DMS114 treated with DMSO at 0.1 percent for 48 hours (cell line): ENCODE measurements at regions not wholly inside any gene's neighbourhood (a gene's known extent, or its start where the extent isn't known, plus 50 kb on each side); places are given as distances from the start of the nearest gene placed in this dataset.

ENCODE experiments used
- DNase-seq: peaks from one replicate; lab custom pipeline; 2025; ENCODE audit not compliant: unreplicated experiment; lab: John Stamatoyannopoulos, UW

DNA sequence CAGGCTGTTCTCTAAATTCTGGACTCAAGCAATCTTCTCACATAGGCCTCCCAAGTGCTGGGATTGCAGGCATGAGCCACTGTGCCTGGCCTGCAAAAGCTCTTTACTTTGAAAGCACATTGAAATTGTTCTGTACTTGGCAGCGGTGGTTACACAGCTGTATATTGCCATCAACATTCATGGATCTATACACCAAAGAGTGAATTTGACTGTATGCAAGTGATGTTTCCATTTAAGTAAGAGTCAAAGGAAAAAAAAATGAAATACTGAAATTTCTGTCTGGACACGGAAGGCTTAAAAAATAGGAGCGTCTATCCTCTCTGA is 450.6 kb upstream of the PSMD7 start:
- no peak for DNase-seq

DNA sequence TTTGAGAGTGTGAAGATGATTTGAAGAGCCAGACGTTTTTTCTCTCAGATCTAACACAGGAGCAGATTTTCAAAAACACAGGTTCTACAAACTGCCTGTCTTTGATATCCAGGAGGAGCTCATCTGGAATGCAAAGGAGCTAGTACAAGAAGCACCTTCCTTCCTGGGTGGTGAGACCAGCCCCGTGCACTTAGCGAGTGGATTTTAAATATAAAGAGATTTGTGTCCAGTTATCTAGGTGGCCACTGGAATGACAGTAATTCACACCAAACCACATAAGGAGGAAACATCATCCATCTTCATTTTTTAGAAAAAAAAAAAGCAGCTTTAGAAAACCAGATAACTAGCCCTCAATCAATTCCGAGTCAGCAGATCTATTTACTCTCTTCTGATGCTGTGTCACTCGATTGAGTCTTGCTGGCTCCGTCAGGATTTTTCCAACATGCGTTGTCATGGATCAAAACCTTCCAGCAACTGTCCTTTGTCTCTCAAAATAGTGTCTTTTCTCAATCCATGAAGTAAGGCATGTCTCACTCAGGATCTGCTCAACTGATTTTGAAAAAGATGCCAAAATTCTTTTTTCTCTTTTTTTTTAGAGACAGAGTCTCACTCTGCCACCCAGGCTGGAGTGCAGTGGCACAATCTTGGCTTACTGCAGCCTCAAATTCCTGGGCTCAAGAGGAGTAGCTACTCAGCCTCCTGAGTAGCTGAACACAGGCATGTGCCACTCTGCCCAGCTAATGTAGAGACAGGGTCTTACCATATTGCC is 451.2 kb upstream of the PSMD7 start:
- DNase-seq = no peak

DNA sequence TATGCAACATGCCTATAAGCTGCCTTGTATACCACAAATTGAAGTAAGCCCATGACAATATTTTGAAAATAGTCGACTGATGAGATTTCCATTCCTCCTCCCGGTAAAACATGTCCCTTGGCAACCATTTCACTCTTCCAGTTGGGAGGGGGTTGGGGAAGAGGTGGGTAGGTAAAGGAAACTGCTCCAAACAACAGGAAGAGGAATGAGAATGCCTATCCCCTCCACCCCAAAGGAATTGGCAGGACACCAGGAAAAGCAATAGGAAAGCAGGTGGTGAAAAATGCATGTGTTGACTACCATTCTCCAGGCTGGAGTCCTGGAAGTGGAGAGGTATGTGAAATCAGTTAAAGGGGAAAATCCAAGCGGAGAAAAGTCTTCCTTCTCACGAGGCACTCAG is 455.9 kb upstream of the PSMD7 start:
- DNase-seq = no peak

DNA sequence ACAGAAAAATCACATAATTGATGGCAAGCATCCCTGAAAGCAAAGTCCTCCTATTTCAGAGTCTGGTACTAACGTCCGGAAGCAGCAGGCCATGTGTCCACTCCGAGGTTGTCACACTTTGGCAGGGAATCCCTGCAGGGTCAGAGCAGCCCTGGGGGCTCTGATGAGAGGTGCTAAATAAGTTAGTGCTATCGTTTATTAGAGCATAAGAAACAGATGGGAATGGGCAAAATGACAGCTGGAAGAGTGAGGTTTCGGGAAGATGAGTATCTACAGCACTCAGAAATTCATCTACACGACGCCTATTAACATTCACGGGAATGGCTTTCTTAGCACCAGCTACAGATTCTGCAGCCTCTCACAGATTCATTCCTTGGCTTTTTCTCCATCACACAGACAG is 465.4 kb upstream of the PSMD7 start:
- DNase-seq = no peak

DNA sequence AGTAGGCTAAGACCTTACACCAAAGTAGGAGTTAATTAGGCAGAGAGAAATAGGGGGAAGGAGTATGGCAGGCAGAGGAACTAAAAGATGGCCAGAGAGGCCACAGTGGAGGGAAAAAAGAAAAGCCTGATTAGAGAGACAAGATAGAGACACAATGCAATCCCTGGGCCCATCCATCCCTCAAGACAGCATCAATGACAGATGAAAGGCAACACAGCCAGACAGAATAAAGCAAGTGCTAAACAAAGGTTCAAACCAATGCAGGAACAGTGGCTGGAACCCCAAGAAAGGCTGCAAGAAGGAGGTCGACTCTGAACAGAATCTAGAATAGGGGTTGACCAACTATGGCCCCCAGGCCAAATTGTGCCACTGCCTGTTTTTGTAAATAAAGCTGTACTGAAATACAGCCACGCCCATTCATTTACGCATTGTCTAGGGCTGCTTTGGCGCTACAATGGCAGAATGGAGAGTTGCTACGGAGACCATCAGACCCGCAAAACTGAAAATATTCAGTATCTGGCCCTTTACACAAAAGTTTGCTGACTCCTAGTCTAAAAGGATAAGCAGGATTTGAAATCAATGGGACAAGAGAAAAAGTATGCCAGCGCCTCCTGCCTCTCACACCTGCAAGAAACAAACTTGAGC is 473.3 kb upstream of the PSMD7 start:
- DNase-seq = no peak

DNA sequence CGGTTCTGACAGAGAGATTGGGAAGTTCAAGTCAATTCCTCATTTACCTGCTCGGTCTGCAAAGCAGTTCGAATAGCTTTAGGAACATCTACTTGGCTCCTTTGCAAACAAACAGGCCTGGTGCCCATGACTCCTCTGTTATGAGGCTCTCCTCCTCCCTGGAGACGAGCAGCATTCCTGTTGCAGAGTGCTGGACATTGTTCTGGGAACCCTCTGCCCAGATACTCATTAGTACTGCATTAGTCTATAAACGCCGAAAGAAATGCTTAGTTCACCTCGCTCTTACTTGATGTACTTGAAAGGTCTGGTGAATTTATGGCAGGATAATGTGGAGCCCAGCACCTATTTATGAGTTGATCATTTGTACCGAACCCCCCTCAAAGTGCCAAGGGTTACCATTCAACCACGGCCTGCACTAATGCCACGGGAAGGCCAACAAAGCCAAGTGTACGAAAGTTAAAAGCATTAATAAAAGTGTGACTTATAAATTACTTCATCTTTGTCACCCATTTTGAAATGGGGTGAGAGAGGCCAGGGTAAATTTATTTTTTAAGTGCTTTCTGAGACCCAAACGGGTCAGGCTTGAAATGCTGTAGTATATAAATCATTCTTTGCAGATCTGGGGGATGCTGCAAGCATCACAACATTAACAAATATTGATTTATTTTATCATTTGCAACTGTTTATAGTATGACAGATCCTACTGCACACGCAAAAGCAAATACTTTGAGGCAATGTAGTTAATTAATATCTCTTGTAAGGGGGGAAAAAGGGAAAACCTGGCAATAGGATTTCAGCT is 478.9 kb upstream of the PSMD7 start:
- no peak for DNase-seq

DNA sequence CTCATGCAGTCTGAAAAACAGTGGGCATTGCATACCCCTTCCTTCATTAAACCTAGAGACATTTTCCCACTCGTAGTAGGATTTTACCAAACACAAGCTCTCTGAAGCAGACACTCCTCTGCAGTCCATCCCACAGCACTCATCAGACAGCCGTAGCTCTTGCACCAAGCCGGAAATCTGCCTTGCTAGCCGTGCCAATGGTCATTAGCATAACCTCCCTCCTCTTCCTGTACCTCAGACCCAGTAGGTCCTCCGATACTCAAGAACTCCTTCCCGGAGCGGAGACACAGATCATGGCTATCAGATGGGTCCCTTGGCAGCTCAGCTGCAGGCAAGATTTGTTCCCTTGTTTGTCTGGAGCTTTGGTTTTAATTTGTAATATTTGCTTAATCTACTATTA is 483.1 kb upstream of the PSMD7 start:
- DNase-seq = no peak

DNA sequence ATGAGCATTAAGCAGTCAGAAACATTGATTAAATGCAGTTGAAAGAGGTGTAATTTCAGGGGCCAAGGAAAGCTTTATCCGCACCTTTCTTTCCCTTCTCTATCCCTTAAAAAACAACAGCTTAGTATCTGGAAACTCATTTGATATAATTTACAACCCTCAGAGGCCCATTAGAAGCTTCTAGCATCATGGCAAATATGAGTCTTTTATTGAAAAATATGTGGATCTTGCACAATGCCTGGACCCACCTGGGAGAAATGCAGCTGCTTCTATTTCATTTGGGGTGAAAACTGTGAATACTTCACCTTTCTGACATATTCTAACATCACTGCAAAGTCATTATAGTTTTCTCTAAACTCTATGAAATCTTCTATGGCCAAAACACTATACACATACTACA is 492.2 kb upstream of the PSMD7 start:
- DNase-seq = no peak

DNA sequence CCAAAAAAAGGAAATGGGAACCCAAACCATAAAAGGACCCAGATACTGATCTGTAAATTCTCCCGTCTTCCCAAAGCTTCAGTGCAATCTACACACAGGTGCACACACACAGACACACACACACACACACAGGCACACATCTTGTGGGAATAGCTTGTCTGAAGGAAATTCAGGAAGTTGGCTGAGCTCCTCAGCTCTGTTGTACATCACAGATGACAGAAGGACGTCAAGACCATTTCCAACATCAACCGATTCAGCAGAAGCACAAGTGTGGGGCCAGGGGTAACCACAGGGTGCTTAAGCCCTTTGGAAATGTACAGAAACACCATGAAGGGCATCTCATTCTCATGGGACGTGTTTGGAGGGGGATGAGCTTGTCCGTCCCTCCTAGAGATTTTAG is 498.1 kb upstream of the PSMD7 start:
- DNase-seq = no peak

DNA sequence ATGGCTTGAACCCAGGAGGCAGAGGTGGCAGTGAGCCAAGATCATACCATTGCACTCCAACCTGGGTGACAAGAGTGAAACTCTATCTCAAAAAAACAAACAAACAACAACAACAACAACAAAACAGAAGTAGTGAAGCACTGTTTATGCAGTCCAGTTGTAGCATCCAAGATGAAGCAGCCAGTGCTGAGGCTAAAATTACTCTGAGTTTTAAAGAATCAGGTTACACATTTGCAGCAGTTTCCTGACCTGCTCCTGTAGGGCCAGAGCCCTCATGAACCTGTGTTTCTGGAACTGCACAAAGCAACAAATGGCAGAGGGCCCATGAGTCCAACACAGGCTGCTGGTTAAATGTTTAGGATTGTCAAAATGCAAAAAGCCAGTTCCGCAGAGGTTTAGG is 499.5 kb upstream of the PSMD7 start:
- no peak for DNase-seq

DNA sequence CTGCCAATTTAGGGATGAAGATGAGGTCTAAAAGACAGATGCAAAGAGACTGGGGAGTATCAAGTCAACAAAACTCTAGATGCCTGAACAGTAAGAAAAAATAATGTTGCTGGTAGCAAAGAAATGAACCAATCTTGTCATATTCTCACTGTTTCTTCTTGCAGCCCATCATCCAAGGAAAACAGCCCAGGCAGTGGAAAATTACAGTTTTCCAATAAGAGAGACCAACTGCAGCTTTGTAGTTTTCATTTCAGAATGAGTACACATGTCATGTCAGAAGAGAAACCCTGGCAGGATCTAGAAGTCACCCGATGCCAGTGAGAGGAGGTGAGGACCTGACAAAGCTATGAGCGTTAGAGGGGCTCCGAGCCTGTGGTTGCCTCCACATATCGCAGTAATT is 500.4 kb upstream of the PSMD7 start:
- no peak for DNase-seq

DNA sequence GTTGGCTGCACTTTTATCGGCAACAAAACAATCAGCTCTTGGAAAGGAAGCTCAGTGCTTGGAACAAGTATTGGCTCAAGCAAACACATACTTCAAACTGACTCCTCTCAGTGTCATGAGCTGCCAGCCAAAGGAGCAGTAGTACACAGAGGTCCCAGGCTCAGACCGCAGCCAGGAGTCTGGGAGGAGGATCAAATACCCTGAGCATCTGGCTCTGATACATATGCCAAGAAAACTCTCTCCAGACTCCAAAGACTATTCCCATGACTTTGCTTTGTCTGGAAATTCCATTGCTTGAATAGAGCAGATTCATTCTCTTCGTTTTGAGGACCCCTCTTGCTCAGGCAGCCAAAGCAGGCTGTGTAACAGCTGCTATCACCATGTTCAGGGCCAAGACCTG is 501.6 kb upstream of the PSMD7 start:
- DNase-seq = no peak

DNA sequence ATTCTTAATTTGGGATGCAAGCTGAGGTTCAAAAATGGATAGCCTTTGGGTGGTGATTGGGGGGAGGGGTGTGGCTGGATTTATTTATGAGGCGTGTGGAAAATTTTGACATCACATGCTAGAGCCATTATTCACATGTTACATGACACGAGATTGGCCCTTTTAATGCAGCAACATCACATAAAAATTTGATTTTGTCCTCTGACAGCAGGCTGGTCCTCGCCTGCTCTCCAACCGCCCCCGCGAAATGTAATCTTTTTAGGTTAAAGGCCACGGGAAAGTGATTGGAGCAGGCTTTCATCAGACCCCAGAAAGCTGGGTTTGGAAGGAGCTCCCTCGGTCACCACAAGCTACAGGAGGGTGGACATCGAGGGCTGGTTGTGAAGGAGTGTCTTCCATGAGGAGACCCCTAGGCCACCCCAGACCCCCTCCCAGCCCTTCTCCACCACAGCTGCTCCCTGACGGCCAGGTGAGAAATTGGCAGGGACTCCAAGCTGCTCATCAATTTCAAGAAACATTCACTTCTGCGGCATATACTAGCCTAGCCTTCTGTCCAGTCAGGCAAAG is 502.7 kb upstream of the PSMD7 start:
- no peak for DNase-seq

DNA sequence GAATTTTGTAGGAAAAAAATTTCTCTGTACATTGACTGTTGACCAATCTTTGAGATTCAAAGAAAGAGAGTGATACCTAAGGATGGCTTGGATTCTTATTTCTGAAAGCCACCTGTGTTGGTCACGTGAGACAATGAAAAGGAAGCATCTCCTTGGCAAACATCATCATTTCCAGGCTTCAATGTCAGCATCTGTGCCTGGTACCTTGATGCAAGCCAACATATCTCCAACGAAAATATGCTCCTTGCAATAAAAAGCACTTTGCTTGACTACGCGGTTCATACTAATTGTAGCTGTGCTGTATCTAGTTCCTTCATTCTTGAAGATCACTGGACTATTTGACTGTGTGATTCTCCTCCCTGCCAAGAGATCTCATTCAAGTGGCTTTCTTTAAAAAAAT is 503.4 kb upstream of the PSMD7 start:
- no peak for DNase-seq

DNA sequence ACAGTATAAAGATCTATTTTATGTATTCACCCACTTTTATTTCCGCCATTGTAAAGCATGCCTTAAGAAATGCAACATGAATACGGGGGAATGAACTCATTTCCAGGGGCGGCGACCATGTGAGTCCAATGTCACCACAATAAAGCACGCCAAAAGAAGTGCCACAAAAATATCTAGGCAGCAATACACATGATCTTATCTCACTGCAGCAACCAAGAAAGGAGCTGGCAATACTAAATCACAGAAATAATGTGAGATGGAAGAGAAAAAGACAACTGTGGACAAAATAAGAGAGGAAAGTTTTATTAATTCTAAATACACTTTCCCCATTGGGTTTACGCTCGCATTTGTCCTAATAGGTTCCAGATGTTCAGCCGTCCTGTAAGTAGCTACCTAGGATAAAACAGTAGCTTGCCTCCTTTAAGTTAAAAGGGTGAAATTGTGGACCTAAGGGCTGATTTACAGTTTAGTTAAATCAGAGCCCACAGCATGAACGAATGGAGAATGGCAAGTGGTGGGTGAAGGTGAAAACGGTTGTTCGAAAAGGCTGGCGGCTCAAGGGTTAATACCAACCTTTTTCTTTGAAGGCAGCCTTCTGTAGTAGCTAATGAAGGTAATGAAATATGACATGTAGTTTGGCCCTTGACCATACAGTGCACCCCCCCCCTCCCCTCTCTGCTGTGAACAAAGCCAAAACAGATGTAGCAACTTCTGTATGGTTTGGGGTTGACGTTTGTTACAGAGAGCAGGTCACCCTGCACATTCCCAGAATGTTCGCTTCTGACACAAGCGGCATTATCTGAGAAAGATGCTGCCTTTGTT is 504.2 kb upstream of the PSMD7 start:
- DNase-seq = no peak

DNA sequence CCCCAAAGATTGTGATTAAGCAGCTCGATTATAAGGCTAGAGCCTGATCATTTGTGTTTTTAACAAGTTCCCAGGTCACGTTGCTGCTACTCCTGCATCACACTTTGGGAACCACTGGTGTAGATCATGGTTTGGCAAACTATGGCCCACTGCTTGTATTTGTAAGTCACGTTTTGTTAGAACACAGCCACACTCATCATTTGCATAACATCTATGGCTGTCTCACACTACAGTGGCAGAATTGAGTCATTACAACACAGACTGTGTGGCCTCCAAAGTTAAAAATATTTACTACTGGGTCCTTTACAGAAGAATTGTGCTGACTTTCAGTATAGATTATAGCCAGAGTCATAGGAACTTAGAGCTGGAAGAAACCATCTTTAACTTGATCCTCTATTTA is 515.3 kb upstream of the PSMD7 start:
- no peak for DNase-seq

DNA sequence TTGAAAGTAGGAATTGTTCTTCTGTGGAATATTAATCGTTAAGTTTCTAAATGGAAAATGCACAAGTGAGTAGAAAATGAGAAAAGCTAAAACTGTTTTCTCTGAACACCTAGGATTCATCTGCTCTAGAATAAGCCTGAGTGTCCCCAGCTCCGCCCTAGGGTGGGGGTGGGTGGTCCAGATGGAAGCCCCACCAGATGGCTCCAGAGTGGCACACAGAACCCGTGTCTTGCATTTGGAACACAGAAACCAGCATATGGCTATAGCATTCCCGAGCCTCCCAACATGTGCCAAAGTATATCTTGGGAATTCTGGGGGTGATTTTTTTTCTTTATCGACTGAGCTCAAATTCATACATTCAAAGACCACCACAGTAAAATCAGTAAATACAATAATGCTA is 517.7 kb upstream of the PSMD7 start:
- no peak for DNase-seq

DNA sequence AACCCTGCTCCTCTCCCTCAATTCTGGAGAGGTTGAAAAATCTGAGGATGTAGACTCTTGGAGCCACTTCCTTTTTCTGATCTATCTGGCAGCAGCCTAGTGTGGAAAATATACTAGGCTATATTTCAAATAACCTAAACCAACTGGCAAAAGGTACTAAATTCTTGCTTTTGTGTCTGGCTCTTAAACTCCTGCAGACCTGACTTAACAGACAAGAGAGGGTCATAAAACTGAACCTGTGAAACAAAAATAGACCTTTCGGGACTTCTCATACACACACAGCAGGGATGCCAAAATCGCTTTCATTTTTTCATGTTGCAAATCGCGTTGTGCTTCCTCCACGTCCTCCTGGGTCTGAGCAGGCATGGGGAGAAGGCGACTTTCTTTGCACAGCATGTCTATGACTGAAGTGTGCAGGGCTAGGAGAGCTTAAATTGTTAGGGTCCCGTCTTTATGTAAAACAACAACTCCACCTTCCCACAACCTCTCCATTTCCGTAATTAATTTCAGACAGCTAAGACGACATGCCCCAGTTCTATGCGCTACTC is 520.7 kb upstream of the PSMD7 start:
- DNase-seq = no peak

DNA sequence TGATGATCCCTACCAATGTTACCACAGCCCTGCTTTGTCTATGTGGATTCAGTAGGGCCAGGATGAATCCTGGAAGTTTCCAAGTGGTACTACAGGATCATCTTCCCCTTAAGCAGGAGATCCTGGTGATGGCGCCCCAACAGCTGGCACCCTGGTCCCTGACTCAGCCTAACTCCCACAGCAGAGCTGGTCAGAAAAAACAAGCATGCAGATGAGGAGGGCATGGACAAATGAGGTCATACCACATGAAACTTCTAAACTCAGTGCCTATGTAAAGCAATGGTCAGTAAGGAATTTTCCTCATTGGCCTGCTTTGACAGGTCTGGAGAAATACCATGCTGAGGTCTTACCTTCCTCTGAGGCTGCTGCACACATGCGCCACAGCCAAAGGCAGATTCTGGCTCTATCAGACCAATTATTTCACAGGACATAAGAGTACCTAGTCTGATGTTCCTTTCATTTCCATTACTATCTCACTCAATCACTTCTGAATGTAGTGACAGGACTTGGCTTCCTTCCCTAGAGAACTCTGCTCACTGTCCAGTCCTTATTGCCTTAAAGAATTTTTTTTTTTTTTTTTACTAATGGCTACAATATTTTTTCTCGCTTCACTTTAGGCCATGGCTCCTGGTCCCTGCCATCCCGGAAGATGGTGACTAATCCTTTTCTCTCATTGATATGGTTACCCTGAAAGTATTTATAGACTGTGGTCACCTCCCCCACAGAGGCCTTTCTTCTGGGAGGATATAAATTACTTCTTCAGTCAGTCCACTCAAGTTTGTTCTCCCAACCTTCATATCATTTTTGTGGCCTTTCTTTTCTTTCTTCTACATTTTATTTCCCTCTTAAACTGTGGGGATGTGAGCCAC is 525.2 kb upstream of the PSMD7 start:
- DNase-seq = no peak

DNA sequence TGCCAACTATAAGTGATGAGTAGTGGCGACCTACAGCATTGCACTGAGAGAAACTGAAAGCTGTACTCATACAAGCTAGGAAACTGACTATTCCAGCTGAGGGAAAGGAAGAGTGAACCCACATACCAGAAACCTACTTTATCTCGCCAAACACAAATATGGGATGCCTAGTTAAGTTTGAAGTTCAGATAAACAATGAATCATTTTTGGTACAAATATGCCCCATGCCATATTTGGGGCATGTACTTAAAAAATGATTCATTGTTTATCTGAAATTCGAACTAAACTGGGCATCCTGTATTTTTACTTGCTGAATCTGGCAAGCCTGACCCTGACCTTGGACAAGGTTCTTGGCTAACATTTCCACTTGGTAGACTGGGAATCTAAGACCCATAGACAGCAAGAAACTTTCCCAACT is 527.8 kb upstream of the PSMD7 start:
- DNase-seq = no peak
